Hematopoietic multipotent progenitor cell treated with erythropoietin and hydrocortisone succinate and interleukin-3 and kit ligand, for 6 days (in vitro differentiated cells): ENCODE measurements at regions not wholly inside any gene's neighbourhood (a gene's known extent, or its start where the extent isn't known, plus 50 kb on each side); places are given as distances from the start of the nearest gene placed in this dataset.
A peak's percentile ranks its signal among the peaks of the same experiment; 100 is the strongest.

ENCODE experiments used
- DNase-seq: peaks from one replicate; pipeline ENCODE4 v3.0.0-alpha.2; 2015

DNA sequence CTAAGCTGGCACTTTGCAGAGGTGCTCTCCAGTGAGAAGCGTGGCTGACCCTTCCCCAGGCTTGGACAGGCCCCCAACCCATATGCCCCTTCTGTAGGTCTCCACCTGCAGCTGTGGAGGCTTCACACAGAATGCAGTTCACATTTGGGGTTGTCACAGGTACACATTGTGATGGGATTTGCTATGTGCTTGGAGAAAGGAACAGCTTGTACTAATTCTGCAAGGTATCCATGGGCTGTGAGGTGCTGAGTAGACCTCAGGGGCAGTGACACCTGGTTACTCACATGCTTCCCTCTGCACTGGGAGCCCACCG is 188.9 kb downstream of the CXCL12 start:
- no peak for DNase-seq

DNA sequence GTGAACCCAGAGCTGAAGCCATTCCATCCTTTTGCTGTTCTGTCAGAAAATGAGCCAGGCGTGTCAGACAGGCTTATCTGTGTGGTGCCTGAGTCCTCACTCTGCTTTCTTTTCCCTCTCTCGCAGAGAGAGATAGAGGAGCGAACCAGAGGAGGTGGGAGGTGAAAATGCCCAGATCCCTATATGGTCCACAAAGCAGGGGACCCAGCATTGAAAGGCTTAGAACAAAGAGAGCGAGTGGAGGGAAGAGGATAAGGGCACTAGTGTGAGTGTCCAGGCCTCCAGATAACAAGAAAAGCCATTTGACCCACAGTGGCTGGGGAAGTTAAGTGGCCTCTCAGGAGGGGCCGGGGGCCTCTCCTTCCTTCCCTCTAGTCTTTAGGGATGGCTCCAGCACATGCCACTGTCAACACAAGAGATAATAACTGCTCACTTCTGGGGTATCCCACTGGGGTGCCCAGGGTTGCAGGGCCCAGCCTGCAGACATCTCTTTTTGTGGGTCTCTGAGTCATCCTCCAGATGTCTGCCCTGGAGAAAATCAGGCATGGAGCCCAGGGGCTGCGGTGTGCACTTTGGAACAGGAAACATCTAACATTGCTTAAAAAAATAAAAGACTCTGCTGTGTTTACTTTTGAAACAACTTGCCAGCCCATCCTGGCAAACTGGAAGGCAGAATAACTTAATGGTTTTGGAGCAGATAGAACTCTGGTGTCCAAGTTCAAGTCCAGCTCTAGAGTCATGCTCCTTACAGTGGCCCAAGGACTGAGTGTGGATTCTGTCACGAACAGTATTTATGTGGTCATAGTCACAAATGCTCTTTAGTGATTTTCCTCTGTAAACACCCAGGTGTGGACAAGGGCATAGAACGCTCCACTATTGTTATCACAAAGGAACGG is 189.5 kb downstream of the CXCL12 start:
- DNase-seq = peak; percentile 12

DNA sequence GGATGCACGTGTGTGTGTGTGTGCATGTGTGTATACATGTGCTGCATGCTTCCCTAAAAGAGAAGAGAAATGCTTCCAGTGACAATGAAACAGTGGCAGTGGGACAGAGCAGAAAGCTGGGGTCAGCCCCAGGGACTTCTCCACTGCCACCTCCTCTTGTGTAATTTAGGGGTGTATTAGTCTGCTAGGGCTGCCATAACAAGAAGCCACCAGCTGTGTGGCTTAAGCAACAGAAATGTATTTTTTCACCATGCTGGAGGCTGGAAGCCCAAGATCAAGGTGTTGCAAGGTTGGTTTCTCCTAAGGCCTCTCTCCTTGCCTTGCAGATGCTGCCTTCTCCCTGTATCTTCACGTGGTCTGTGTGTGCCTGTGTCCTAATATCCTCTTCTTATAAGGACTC is 190.5 kb downstream of the CXCL12 start:
- DNase-seq = no peak

GRCh38 chr10:44193567-44194220 is 191.2 kb downstream of the CXCL12 start:
- DNase-seq = no peak

- no peak for DNase-seq
Observed at GRCh38 chr10:44193166-44193565, 191.7 kb downstream of the CXCL12 start.

DNA sequence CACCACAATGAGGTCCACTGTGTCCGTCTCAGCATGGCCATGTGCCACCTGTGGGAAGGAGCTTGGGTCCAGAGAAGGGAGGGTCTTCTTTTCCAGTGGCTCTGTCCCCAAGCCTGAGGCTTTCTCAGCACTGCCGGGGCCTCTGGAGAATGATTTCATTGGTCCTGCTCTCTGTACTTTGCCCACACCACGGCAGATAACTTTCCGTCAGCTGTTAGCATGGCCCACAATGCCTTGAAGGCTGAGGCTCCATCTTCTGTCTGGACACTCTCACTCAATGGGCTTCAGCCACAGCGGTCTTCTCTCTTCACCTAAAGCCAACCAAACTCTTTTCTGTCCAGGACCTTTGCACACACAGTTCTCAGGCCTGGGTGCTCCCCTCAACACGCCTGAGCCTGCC is 192.5 kb downstream of the CXCL12 start:
- DNase-seq = no peak

DNA sequence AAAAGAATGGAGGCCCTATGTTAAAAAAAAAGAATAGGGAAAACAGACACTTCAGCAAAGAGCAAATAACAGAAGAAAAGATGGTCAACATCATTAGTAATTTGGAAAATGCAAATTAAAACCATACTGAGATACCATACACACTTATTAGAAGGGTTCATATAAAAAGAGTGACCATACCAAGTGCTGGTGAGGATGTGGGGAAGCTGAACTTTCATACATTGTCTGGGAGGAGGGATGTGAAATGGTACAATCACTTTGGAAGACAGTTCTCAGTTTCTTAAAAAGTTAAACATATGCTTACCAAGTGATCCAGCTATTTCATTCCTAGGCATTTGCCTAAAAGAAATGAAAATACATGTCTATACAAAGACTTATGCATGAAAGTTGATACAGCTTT is 194.4 kb downstream of the CXCL12 start:
- DNase-seq = no peak

GRCh38 chr10:44186821-44187220 is 198.1 kb downstream of the CXCL12 start:
- no peak for DNase-seq

- no peak for DNase-seq
Observed at GRCh38 chr10:44186150-44186549, 198.7 kb downstream of the CXCL12 start.

DNA sequence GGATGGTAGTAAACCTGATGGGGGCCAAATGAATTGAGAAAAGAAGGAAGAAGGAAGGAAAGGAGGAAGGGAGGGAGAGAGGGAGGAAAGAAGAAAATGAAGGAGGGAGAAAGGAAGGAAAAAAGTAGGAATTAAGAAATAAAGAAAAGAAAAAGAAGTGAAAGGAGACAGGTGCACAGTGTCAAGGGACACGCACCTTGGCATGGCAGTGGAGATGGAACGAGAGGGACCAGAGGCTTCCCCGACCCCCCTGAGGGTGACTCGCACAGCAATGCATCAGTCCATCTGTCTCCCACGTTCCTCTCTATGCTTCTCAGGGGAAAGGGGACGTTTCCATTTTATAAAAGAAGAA is 199.6 kb downstream of the CXCL12 start:
- DNase-seq = no peak

DNA sequence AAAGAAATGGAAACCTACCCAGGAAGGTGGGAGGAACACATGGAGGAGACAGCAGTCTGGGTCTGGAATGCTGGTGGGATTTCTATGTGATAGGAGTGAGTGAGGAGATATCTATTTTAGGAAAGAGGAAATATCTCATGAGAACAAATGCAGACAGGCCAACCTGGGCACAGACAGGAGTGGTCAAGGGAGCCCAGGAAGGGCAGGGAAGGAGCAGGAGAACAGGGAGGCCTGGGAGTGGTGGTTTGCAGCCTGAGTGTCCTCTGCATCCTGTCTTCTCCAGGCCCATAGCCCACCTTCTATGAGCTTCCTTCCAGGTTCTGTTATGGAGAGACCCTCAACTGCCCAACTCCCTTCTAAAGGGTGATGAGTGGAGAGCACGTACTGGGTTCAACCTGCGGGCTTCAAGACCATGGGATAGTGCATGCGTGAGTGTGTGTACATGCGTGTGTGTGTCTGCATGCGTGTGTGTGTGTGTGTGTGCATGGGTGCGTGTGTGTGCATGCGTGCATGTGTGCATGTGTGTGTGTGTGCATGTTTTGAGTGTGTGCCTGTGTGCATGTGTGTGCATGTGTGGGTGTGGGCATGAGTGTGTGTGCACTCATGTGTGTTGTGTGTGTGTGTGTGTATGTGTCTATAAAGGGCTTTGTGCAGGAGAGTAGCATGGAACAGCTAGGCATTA is 200.1 kb downstream of the CXCL12 start:
- no peak for DNase-seq

GRCh38 chr10:44183667-44184632 is 200.9 kb downstream of the CXCL12 start:
- no peak for DNase-seq

DNA sequence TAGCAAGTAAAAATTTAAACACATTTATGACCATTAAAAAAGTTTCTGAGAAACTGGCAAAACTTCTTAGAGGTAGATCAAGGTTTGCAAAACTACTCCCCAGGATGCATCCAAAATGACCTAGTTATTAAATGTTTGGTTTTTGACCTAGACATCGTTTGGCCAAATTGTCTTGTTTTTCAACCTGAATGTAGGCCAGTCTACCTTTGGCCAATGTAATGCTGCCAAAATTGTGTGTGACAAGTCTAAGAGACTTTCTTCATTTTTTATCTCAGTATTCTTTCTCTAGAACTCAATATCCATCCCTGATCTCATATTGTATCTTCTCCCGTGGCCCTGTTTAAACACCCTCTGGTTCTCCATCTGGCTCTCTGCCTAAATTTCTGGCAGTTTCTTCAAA is 202.0 kb downstream of the CXCL12 start:
- no peak for DNase-seq

- DNase-seq = no peak
Observed at GRCh38 chr10:44180321-44181168, 204.4 kb downstream of the CXCL12 start.

DNA sequence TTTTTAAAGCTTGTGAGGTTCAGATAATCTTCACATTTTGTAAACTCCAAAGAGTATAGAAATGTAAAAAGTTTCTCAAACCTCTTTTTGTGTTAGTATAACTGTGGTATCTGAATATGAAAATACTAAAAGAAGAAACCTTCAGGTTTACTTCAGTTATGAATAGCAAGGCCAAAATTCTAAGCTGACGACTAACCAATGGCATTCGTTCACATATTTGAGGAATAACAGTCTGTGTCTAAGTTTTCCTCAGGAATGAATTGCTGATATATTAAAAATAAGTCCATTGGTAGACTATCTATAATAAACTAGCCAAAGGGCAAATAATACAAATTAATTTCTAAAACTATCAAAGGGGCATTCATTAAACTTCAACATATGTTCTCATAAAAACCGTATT is 206.0 kb downstream of the CXCL12 start:
- no peak for DNase-seq

DNA sequence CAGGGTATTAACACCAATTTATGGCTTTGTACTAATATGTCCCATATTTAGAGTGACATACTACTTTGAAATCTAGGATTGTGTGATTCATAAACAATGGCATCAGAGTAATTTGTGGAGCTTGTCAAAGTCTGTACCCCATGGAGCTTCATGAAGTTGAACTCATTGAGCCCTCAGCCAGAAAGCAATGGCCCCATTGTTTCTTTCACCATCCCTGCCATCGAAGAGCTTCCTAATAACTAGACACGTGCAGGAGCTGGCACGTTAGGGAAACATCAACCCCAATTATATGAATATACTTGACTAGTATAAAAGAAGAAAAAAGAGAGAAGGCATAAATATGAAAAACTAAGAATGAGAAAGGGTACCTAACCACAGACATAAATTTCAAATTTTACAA is 206.6 kb downstream of the CXCL12 start:
- no peak for DNase-seq

DNA sequence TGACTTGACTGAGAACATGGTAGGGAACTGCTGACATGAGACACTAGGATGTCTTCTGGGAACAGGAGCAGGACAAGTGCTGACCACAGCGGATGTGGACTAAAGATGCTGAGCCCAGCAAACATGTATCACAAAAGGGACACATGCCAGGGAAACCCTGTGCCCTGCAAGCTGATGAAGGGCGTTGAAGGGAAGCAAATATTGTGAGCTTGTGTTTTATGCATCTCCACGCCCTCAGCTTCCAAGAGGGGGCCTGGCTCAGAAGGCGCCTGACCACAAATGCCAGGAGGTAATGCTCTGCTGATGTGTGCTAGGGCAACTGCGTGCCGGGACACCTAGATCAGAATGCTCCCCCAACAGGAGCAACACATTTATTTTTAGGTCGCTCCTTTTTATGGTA is 207.3 kb downstream of the CXCL12 start:
- no peak for DNase-seq

DNA sequence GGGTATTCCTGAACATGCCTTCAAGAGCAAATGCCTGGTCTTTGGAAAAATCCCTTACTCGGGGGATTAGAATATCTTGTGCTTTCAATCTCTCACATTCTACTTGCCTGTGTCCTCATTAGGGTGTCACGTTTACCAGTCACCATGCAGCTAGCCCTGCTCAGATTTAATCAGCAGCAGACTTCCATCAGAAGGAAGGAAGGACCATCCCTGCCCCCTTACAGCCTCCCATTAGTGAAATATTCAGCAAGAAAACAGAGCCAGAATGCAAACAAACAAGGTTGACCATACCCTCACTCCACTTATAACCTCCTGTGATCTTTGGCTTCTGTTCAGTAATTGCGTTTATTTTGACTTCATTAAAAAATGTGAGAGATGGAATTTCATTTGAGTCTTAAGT is 208.6 kb downstream of the CXCL12 start:
- DNase-seq = no peak

GRCh38 chr10:44173608-44173894 is 211.3 kb downstream of the CXCL12 start:
- DNase-seq = no peak

- DNase-seq = no peak
Observed at GRCh38 chr10:44172883-44173607, 211.9 kb downstream of the CXCL12 start.

DNA sequence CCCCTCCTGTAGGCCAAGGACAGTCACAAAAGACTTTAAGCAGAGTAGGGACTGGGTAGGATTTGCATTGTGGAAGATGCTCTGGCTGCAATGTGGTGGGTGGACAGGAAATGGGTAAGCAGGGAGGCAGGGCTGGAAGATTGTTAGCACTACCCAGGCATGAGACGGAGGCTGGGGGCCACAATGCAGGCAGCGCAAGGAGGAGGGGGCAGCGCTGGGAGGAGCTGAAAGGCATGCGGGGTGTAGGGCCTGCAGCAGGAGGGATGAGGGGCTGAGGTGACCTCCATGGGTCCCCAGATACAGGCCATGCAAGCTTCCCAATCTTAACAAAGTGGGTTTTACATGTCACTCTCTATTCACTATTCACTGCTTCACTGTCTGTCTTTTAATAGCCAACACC is 213.1 kb downstream of the CXCL12 start:
- DNase-seq = no peak

- DNase-seq = peak; percentile 1
Observed at GRCh38 chr10:44168478-44168877, 216.4 kb downstream of the CXCL12 start.
